HG03575 (cell line): ENCODE measurements at regions not wholly inside any gene's neighbourhood (a gene's known extent, or its start where the extent isn't known, plus 50 kb on each side); places are given as distances from the start of the nearest gene placed in this dataset.

ENCODE experiments used
- ATAC-seq: cut with Tn5 transposase; IDR thresholded peaks from one replicate; pipeline ENCODE4 v1.9.1; 2021; ENCODE audit not compliant: unreplicated experiment, insufficient number of reproducible peaks, low FRiP score; ENCODE audit errors: extremely low read depth

DNA sequence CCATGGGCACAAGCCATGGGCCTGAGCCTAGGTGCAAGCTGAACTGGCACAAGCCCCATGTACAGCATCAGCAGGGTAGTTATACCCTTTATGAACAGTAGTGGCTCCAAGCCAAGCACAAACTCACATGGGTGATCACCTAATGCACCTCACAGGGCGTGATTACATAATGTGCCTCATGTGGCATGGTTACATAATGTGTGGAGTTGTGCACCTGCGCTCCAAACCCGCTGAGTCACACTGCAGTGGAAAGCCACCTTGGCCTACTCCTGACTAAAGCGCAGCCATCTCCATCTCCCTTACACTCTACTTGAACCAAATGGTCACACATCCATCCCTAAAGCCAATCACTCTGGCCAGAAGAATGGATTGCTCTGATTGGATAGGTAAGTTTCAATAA is 279.7 kb downstream of the MBD2 start:
- ATAC-seq = no peak

DNA sequence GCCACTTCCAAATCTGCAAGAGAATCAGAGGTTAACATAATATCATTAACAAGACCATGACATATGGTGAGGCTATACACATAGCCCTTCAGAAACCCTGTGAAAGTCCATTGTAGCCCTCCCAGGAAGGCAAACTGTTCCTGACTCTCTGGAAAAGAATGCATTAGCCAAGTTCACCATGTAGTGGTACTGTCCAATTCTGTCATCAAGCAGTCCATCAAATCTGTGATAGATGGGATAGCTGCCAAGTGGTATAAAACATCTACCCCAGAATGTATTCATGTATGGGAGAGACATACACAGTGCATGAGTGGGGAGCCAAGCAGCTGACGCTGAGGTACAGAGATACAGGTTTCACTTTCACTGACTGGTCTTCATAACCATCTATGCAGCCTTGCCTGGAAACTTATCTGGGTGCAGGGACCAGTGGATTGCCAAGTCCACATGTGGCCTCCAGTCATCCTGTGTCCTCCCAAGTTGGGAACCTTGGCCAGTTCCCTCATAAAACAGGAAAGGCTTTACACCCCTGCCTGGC is 281.1 kb downstream of the MBD2 start:
- no peak for ATAC-seq

DNA sequence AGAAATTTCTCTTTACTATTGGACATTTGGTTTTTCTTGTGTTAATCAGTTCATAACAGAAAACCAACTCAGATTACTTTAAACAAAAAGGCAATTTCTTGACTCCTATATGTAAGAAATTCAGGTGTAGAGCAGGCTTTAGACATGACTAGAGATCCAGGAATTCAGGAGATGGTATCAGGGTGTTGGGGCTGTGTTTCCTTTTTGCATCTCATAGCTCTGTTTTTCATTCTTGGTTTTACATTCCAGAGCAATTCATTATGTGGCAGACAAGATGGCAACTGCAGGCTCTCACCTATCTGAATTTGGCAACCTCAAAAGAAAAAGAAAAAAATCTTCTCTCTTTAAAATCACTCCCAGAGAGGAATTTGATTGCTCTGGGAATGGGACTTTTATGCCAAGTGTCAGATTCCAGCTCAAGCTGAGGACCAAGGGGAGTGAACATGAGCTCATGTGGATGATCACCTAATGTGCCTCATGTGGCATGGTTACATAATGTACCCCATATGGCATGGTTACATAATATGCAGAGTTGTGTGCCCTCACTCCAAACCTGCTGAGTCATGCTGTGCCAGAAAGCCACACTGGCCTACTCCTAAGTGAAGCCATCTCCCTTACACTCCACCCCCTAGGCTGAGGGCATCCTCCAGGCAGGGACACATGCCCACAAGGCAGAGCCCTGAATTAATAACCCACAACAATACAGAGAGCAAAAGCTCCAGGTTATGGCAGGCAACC is 282.7 kb downstream of the MBD2 start:
- ATAC-seq = no peak

DNA sequence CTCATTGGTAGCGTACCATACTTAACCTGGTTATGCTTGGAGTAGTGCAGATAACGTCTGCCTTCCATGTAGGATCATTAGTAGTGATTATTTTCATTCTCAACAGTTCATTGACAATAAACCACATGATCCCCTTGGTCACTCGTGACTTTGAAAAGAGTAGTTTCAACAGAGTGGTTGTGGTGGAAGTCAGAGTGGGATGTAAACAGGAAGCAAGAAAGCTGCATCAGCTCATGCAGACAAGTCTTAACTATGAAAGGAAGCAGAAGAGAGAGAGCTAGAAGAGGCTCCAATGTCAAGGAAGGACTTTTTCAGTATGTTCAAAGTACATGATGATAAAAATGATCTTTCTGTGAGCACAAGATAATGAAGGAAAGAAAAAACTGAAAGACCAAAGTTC is 287.4 kb downstream of the MBD2 start:
- ATAC-seq = no peak

DNA sequence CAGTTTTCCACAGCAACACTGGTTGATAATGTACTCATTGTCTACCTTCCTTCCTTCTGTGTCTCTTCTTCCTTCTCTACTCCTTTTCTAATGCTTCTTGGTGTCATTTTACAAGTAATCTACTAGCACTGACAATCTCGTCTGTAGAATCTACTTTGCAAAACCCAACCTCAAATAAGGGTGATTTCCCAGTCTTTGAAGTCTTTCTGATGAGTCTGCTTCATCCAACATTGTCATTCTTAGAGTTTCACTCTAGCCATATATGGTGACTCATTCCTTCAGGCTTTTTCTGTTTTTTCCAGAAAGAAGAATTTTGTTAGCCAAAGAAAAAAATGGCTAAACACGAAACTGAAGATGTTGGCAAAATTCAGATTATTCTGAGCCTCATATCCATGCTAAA is 288.7 kb downstream of the MBD2 start:
- no peak for ATAC-seq

DNA sequence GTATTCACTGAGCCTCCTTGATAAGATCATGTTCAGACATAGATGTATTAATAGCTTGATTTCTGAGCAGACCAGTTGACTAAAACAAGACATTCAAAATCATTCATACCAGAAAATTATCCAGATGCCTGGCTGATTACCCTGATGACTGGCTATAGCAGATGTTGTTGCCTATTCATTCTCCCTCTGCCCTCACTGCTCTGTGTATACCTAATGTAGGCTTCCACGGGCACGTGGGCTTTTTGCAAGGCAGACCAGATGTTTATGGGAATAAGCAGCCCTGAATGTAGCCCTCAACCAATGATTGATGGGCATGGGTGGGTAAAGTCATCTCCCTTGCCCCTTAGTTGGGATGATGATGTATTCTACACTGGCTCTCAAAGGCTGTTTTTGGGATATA is 289.1 kb downstream of the MBD2 start:
- ATAC-seq = no peak

DNA sequence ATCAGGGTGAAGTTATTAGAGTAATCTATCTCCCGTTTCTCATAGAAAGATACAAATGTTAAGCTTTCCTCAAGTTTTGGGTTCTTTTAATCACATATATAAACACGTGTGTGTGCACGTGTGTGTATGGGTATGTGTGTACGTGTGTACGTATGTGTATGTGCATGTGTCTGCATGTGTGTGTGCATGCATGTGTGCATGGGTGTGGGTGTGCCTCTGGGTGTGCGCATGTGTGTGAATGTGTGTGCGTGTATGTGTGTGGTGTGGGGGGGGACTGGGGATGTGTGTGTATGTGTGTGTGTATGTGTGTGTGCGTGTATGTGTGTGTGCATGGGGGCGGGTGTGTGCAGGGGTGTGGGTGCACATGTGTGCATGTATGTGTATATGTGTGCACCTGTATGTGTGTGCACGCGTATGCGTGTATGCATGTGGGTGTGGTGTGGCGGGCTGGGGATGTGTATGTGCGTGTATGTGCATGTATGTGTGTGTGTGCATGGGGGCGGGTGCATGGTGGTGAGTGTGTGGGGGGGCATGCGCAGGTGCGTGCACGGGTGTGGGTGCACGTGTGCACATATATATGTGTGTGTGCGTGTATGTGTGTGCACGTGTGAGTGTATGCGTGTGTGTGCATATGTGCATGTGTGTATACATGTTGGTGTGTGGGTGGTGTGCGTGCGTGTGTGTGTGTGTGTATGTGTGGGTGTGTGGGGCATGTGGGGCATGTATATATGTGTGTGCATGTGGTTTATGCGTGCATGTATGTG is 304.0 kb downstream of the MBD2 start:
- no peak for ATAC-seq

DNA sequence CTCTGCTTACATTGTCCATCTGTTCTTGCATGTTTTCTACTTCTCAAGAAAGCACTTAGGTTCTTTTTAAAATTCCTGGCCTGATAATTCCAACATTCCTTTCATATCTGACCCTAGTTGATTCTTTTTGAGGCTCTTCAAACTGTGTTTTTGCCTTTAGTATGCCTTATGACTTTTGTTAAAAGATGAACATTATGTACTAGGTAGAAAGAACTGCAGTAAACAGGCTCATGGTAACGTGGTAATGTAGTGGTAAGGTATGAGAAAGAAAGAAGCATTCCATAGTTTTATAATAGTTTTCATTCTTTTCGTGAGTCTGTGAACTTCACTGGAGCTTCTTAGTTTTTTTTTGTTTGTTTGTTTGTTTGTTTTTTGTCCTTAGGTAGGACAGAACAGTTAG is 306.4 kb downstream of the MBD2 start:
- no peak for ATAC-seq

DNA sequence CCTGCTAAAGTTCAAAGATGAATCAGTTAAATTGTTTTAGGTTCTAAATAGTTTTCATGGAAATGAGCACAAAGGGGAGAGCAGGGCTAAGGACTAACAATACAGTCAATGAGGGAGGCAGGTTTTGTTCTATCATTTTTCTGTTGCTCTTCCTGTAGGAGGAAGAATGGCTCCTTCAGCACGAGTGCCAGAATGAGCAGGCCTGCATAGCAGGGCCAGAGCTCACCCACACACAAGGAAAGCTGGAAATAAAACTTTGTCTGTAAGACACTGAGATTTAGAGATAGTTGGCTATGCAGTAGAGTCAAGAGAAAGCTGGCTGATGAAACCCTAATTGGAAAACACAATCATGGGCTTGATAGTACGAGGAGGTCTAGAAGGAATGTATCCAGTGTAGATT is 313.3 kb downstream of the MBD2 start:
- ATAC-seq = no peak

DNA sequence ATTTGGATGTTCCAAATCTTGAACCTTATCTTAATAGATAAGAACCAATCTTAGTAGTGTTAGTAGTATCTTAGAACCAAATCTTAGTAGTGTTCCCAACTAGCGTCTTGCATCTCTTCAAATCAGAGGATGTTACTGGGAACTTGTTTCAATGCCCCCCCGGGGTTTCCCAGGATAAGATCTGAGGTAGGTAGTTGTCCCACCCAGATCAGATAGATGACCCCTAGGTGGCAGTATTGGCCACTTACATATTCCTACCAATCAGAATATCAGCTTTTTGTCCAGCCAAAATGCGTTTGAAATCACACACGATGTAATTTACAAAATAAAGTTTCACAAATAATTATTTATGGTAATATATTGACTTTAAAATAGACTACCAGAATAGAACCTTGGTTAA is 314.8 kb downstream of the MBD2 start:
- no peak for ATAC-seq

DNA sequence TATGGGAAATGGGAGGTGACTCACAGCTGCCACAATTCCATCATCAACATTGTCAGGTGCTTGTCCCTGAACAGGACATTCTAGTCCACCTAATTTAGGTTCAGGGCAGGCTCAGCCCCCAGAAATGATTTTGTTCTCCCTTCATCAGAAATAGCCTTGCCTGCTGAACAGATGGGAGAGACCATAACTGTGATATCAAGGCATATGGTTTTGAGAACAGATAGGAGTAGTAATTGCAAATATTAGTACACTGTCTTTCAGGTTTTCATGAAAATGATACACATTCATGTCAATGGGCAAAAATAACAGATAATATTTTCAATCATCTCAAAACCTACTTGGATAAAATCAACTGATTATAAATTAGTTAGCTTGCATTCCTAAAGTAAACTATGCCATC is 316.5 kb downstream of the MBD2 start:
- ATAC-seq = no peak

DNA sequence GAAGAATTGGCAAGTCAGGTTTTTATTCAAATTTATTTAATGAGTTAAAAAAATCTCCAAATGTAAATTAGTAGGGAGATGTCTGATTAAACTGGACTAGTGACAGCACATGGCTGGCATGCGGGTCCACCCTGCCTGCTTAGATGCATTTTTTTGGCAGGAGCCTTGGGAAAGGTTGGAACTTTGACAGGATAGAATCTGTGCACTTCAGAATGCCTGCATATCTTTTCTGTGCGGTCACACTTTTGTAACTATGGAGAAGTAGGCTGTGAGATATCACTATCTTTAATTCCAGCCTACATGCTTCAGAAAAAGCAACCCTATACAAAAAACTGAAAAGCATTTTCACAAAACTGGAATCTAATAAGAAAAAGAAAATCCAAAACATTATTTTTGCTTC is 317.8 kb downstream of the MBD2 start:
- ATAC-seq = no peak

DNA sequence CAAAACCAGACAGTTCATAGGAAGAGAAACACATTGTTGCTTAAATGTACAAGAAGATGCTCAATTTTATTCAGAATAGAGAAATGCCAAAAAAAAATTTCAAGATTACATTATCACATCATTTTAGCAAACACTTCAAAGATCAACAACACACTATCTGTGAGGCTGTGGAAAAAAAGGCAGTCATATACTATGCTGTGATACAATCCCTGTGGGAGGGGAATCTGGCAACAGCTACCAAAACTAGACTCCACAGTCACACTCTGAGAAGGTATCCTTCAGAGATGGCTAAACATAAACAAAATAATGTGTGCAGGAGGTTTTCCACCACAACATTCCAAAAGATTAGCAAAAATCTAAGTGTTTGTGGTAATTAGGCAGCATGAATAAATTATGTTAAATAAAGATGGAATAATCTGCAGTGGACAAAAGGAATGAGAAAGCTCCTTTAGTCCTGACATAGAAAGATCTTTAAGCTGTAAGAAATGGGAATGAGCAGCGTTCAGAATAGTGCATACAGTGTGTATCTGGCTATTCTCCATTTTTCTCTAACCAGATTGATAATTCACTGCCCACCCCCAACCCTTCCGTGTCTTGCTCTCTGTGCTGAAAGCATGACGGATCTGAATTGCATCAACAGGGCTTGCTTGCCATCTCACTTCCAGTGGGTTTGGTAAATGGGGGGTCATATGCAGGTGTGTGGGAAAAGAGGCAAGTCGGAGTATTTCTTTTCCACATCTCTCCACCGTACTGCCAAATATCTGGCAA is 329.6 kb downstream of the MBD2 start:
- no peak for ATAC-seq

DNA sequence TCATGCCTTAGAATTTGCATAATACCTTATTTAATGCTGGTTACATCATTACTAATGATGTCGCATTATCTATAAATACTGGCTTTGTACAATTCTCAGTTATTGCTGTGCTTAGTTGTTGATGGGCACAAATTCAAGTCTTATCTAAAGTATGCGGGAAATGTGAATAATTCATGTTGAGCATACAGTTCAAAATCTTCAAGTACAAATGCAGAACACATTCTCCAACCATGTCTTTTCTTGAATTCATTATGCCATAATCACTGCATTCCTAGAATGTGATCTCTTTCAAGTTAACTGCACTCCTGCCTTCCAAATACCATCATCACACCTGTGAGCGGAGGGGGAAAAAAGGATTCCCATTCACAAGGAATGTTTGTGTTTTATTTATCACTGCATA is 337.0 kb downstream of the MBD2 start:
- ATAC-seq = no peak

DNA sequence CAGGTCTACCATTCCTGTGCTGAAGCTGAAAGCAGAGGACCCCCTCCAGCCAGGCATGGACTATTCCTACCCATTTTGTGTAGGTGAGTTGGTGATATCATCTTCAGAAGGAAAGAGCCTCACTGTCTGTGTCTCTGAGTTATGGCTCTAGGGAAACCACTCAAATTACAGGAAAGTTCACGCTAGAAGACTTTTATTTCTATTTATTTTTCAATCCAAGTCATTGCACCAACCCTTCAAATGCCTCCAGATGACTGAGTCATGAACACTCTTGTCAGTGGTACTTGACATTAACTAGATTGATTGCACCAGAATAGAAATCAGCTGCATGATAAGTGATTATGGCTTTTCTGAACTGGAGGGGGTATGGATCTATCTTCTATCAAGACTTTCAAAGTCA is 338.4 kb downstream of the MBD2 start:
- no peak for ATAC-seq

DNA sequence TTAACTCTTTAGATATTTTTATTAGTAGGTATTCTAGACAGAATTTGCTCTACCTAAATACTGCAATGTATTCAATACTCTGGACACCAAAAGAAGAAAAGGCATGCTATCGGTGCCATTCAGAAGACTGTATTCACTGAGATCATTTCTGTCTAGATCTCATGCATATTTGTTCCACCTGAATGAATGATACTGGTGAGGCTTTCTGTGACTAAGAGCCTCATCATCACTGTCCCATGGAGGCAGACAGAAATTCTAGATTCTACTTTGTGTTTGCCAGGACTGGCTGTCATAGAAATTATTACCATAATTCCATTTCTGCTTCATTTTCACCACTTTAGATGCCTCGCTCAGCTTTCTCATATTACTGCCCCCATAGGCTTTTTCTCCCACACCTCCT is 340.7 kb downstream of the MBD2 start:
- no peak for ATAC-seq

DNA sequence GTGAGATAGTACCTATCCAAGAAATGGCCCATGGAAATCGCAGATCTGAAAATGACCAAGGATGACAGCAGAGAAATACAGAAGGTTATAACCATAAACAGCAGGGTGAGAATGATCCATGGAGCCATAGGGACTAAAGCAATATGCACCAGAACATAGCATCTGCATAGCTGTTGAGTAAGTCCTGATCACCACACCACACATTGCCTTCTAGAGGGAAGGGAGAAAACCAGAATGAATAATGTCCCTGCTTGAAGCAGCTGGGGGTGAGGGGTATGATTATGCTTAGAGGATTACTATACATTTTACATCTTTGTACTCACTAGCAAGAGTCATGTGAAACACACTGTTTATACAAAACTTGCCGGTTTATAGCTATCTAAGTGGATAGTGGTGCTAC is 350.4 kb downstream of the MBD2 start:
- ATAC-seq = no peak

DNA sequence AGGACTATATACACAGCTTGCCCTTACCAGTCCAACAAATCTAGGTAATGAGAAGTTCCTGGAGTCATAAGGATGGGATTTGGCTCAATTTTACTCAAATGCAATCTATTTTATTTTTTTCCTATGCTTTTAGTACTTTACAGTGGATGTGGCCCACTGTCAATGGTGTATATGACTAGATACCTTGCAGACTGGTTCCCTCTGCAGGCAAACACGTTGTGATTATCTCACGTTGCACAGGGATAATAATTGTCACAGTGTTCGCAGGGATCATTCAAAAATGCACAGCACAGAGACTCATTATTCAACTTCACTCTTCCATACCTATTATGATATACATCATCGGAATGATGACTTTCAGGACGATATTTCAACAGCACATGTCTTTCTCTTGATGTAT is 359.7 kb downstream of the MBD2 start:
- ATAC-seq = no peak

DNA sequence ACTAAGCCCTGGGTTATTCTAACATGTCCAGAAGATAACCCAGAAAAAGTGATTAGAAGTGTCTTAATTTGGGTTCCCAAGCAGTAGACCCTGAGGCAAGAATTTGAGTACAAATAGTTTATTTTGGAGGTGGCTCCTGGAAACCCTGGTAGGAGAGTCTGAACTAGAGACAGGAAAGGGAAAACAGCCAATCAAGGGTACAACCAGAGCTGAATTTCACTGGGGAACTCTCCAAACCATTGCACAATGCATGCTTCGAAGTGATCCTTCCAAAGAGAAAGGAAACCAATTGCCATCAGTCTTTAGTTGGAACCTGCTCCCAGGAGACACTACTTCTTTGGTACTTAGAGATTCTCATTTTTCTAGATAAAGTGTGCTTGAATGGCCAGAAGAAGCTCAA is 361.5 kb downstream of the MBD2 start:
- ATAC-seq = no peak

DNA sequence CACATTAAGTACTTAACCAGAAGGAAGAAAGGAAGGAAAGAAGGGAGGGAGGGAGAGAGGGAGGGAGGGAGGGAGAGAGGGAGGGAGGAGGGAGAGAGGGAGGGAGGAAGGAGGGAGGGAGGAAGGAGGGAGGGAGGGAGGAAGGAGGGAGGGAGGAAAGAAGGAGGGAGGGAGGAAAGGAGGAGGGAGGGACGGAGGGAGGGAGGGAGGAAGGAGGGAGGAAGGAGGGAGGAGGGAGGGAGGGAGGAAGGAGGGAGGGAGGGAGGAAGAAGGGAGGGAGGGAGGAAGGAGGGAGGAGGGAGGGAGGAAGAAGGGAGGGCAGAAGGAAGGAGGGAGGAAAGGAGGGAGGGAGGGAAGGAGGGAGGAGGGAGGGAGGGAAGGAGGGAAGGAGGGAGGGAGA is 363.3 kb downstream of the MBD2 start:
- no peak for ATAC-seq
